ENCODE measurements at regions not wholly inside any gene's neighbourhood (a gene's known extent, or its start where the extent isn't known, plus 50 kb on each side); places are given as distances from the start of the nearest gene placed in this dataset.

GRCh38 chr18:22106536-22107292, 62.7 kb upstream of the GATA6 start:
- Histone ChIP-seq H2AK5ac (ENCODE audit: low read depth, low read length) (no peak overlapping the region), H3K27me3 (ENCODE audit: control insufficient read depth in 3 of 3, insufficient read depth in 3 of 3, low read depth in 1 of 3, low read length in 3 of 3) (no peaks in the 10 kb centered on the region), H3K9ac (ENCODE audit: low read depth, low read length, poor library complexity) (no peak overlapping the region), H3K18ac (ENCODE audit: low read length) (no peak overlapping the region), H3K36me3 (replicated peaks in 1 of 2; ENCODE audit: control insufficient read depth in 2 of 2, insufficient read depth in 2 of 2, low read length in 2 of 2) (no peaks in the 10 kb centered on the region), H4K91ac (ENCODE audit: low read depth, low read length, poor library complexity) (no peak overlapping the region), H2AFZ (ENCODE audit: low read length) (no peak overlapping the region), H3K4me1 (ENCODE audit: control insufficient read depth in 2 of 2, insufficient read depth in 1 of 2, low read depth in 1 of 2, low read length in 2 of 2) (peaks cover 0 to 4% of the 10 kb centered on the region in 2 donors), H3K23ac (ENCODE audit: low read depth, low read length, poor library complexity) (no peak overlapping the region), H3K4me3 (ENCODE audit: low read length in 2 of 2) (no peak overlapping the region), H3K27ac (replicated peaks; ENCODE audit: low read length) (no peak overlapping the region), H3K79me1 (ENCODE audit: low read depth, low read length) (no peaks in the 10 kb centered on the region), H3K14ac (ENCODE audit: low read length) (no peak overlapping the region), H3K4me2 (ENCODE audit: insufficient read depth, low read length, poor library complexity, severe bottlenecking) (no peak overlapping the region), H2BK120ac (ENCODE audit: low read depth, low read length) (no peak overlapping the region), H2BK12ac (ENCODE audit: low read length) (no peak overlapping the region), H2BK15ac (ENCODE audit: low read length) (no peak overlapping the region), H2BK5ac (ENCODE audit: low read length) (no peak overlapping the region), H3K9me3 (replicated peaks in 1 of 2; ENCODE audit: control insufficient read depth in 2 of 2, insufficient read depth in 1 of 2, low read depth in 1 of 2, low read length in 2 of 2) (no peaks in the 10 kb centered on the region), H4K8ac (ENCODE audit: low read depth, low read length) (no peak overlapping the region), H3K4ac (ENCODE audit: low read length) (no peak overlapping the region)
- DNase-seq (ENCODE audit: low spot score): no peak
- no CpG with 5 or more reads among the region's 4 CpGs for WGBS, 2 donors (ENCODE audit: extremely low coverage in 2 of 2, insufficient read length in 2 of 2, insufficient replicate concordance in 1 of 2)

- Histone ChIP-seq H3K27ac (replicated peaks; ENCODE audit: low read length) (no peak overlapping the region), H3K4me3 (ENCODE audit: low read length in 2 of 2) (no peak overlapping the region), H3K27me3 (ENCODE audit: control insufficient read depth in 3 of 3, insufficient read depth in 3 of 3, low read depth in 1 of 3, low read length in 3 of 3) (no peaks in the 10 kb centered on the region), H2BK5ac (ENCODE audit: low read length) (no peak overlapping the region), H4K8ac (ENCODE audit: low read depth, low read length) (no peak overlapping the region), H3K4me1 (ENCODE audit: control insufficient read depth in 2 of 2, insufficient read depth in 1 of 2, low read depth in 1 of 2, low read length in 2 of 2) (peaks cover 0 to 4% of the 10 kb centered on the region in 2 donors), H3K23ac (ENCODE audit: low read depth, low read length, poor library complexity) (no peak overlapping the region), H2AK5ac (ENCODE audit: low read depth, low read length) (peak overlapping the region; percentile 56), H4K91ac (ENCODE audit: low read depth, low read length, poor library complexity) (no peak overlapping the region), H3K18ac (ENCODE audit: low read length) (no peak overlapping the region), H3K14ac (ENCODE audit: low read length) (no peak overlapping the region), H2BK12ac (ENCODE audit: low read length) (no peak overlapping the region), H2BK15ac (ENCODE audit: low read length) (no peak overlapping the region), H3K36me3 (replicated peaks in 1 of 2; ENCODE audit: control insufficient read depth in 2 of 2, insufficient read depth in 2 of 2, low read length in 2 of 2) (no peaks in the 10 kb centered on the region), H2AFZ (ENCODE audit: low read length) (no peak overlapping the region), H3K4me2 (ENCODE audit: insufficient read depth, low read length, poor library complexity, severe bottlenecking) (no peak overlapping the region), H3K79me1 (ENCODE audit: low read depth, low read length) (no peaks in the 10 kb centered on the region), H3K9me3 (replicated peaks in 1 of 2; ENCODE audit: control insufficient read depth in 2 of 2, insufficient read depth in 1 of 2, low read depth in 1 of 2, low read length in 2 of 2) (no peaks in the 10 kb centered on the region), H2BK120ac (ENCODE audit: low read depth, low read length) (no peak overlapping the region), H3K9ac (ENCODE audit: low read depth, low read length, poor library complexity) (no peak overlapping the region), H3K4ac (ENCODE audit: low read length) (no peak overlapping the region)
- WGBS, 2 donors (ENCODE audit: extremely low coverage in 2 of 2, insufficient read length in 2 of 2, insufficient replicate concordance in 1 of 2): no CpG with 5 or more reads among the region's 2 CpGs
- no peak for DNase-seq (ENCODE audit: low spot score)
These were observed 60.7 kb upstream of the GATA6 start for GRCh38 chr18:22108674-22109073.

GRCh38 chr18:22109535-22109934, 59.9 kb upstream of the GATA6 start:
- no peak overlapping the region for H3K4me3 ChIP-seq (ENCODE audit: low read length in 2 of 2)
- no CpG with 5 or more reads among the region's 4 CpGs for WGBS, 2 donors (ENCODE audit: extremely low coverage in 2 of 2, insufficient read length in 2 of 2, insufficient replicate concordance in 1 of 2)
- H2BK5ac ChIP-seq (ENCODE audit: low read length): no peak overlapping the region
- H3K27ac ChIP-seq (replicated peaks; ENCODE audit: low read length): no peak overlapping the region
- H3K4ac ChIP-seq (ENCODE audit: low read length): no peak overlapping the region
- H3K9ac ChIP-seq (ENCODE audit: low read depth, low read length, poor library complexity): no peak overlapping the region
- no peak overlapping the region for H4K8ac ChIP-seq (ENCODE audit: low read depth, low read length)
- H2AFZ ChIP-seq (ENCODE audit: low read length): no peak overlapping the region
- no peak overlapping the region for H2AK5ac ChIP-seq (ENCODE audit: low read depth, low read length)
- H2BK120ac ChIP-seq (ENCODE audit: low read depth, low read length): no peak overlapping the region
- DNase-seq (ENCODE audit: low spot score): no peak
- no peak overlapping the region for H3K4me2 ChIP-seq (ENCODE audit: insufficient read depth, low read length, poor library complexity, severe bottlenecking)
- H4K91ac ChIP-seq (ENCODE audit: low read depth, low read length, poor library complexity): no peak overlapping the region
- no peaks in the 10 kb centered on the region for H3K27me3 ChIP-seq (ENCODE audit: control insufficient read depth in 3 of 3, insufficient read depth in 3 of 3, low read depth in 1 of 3, low read length in 3 of 3)
- no peaks in the 10 kb centered on the region for H3K9me3 ChIP-seq (replicated peaks in 1 of 2; ENCODE audit: control insufficient read depth in 2 of 2, insufficient read depth in 1 of 2, low read depth in 1 of 2, low read length in 2 of 2)
- no peak overlapping the region for H2BK15ac ChIP-seq (ENCODE audit: low read length)
- H3K4me1 ChIP-seq (ENCODE audit: control insufficient read depth in 2 of 2, insufficient read depth in 1 of 2, low read depth in 1 of 2, low read length in 2 of 2): peaks cover 0 to 4% of the 10 kb centered on the region in 2 donors
- no peak overlapping the region for H3K14ac ChIP-seq (ENCODE audit: low read length)
- peak overlapping the region; percentile 50 for H3K18ac ChIP-seq (ENCODE audit: low read length)
- no peak overlapping the region for H2BK12ac ChIP-seq (ENCODE audit: low read length)
- no peak overlapping the region for H3K23ac ChIP-seq (ENCODE audit: low read depth, low read length, poor library complexity)
- no peaks in the 10 kb centered on the region for H3K79me1 ChIP-seq (ENCODE audit: low read depth, low read length)
- no peaks in the 10 kb centered on the region for H3K36me3 ChIP-seq (replicated peaks in 1 of 2; ENCODE audit: control insufficient read depth in 2 of 2, insufficient read depth in 2 of 2, low read length in 2 of 2)

GRCh38 chr18:22110461-22110924, 58.9 kb upstream of the GATA6 start:
- no peak overlapping the region for H4K91ac ChIP-seq (ENCODE audit: low read depth, low read length, poor library complexity)
- H3K4me1 ChIP-seq (ENCODE audit: control insufficient read depth in 2 of 2, insufficient read depth in 1 of 2, low read depth in 1 of 2, low read length in 2 of 2): peaks cover 0 to 4% of the 10 kb centered on the region in 2 donors
- H3K9ac ChIP-seq (ENCODE audit: low read depth, low read length, poor library complexity): no peak overlapping the region
- H2AK5ac ChIP-seq (ENCODE audit: low read depth, low read length): no peak overlapping the region
- no peak overlapping the region for H2BK12ac ChIP-seq (ENCODE audit: low read length)
- DNase-seq (ENCODE audit: low spot score): no peak
- no peak overlapping the region for H3K4me2 ChIP-seq (ENCODE audit: insufficient read depth, low read length, poor library complexity, severe bottlenecking)
- no peak overlapping the region for H2AFZ ChIP-seq (ENCODE audit: low read length)
- no peak overlapping the region for H3K27ac ChIP-seq (replicated peaks; ENCODE audit: low read length)
- no peaks in the 10 kb centered on the region for H3K36me3 ChIP-seq (replicated peaks in 1 of 2; ENCODE audit: control insufficient read depth in 2 of 2, insufficient read depth in 2 of 2, low read length in 2 of 2)
- no peak overlapping the region for H2BK120ac ChIP-seq (ENCODE audit: low read depth, low read length)
- H2BK15ac ChIP-seq (ENCODE audit: low read length): no peak overlapping the region
- no peaks in the 10 kb centered on the region for H3K9me3 ChIP-seq (replicated peaks in 1 of 2; ENCODE audit: control insufficient read depth in 2 of 2, insufficient read depth in 1 of 2, low read depth in 1 of 2, low read length in 2 of 2)
- no peaks in the 10 kb centered on the region for H3K79me1 ChIP-seq (ENCODE audit: low read depth, low read length)
- no peak overlapping the region for H2BK5ac ChIP-seq (ENCODE audit: low read length)
- WGBS, 2 donors (ENCODE audit: extremely low coverage in 2 of 2, insufficient read length in 2 of 2, insufficient replicate concordance in 1 of 2): no CpG with 5 or more reads among the region's 9 CpGs
- H3K4ac ChIP-seq (ENCODE audit: low read length): no peak overlapping the region
- H3K14ac ChIP-seq (ENCODE audit: low read length): no peak overlapping the region
- H3K18ac ChIP-seq (ENCODE audit: low read length): no peak overlapping the region
- H4K8ac ChIP-seq (ENCODE audit: low read depth, low read length): no peak overlapping the region
- peaks cover 0 to 3% (median 0%) of the 10 kb centered on the region in 3 experiments for H3K27me3 ChIP-seq (ENCODE audit: control insufficient read depth in 3 of 3, insufficient read depth in 3 of 3, low read depth in 1 of 3, low read length in 3 of 3)
- H3K4me3 ChIP-seq (ENCODE audit: low read length in 2 of 2): no peak overlapping the region
- no peak overlapping the region for H3K23ac ChIP-seq (ENCODE audit: low read depth, low read length, poor library complexity)

Measured in neuronal stem cell (in vitro differentiated cells).